PC-3 (cell line): ENCODE measurements at regions not wholly inside any gene's neighbourhood (a gene's known extent, or its start where the extent isn't known, plus 50 kb on each side); places are given as distances from the start of the nearest gene placed in this dataset.

Experiments used
- ATAC-seq: fragments of 200-7000 bp; cut with Tn5 transposase; 2 replicates; pipeline ENCODE4 v1.9.1; 2020; ENCODE audit warnings: mild to moderate bottlenecking, moderate library complexity
- BruUV-seq: library from RNA; stranded (reverse); fragments of 400-500 nt; replicated peaks from 2 replicates; lab custom pipeline; 2021; lab: Mats Ljungman, UMichigan
- CTCF ChIA-PET: fragments of 300-600 bp; sonication (Branson Sonifier 250); formaldehyde crosslinking; loops from one replicate; lab custom pipeline; 2022; ENCODE audit warnings: antibody characterized with exemption; lab: Charles Lee
- POLR2A ChIA-PET: fragments of 300-600 bp; sonication (Branson Sonifier 250); formaldehyde crosslinking; loops from one replicate; lab custom pipeline; 2022; ENCODE audit warnings: antibody characterized with exemption; ENCODE audit not compliant: unreplicated experiment; lab: Charles Lee
- DNase-seq: peaks from one replicate; pipeline ENCODE4 v3.0.0-alpha.2; 2015
- H2AFZ ChIP-seq: fragments of 300-600 bp; sonication (generic); 2 replicates; pipeline ENCODE4 v1.6.0; 2016; ENCODE audit warnings: antibody characterized with exemption, low read length
- H3F3A ChIP-seq: fragments of 300-600 bp; sonication (generic); one replicate; pipeline ENCODE4 v1.6.0; 2017; ENCODE audit warnings: antibody characterized with exemption, low read length, control low read depth, mild to moderate bottlenecking; ENCODE audit not compliant: unreplicated experiment
- H3K27ac ChIP-seq: fragments of 300-600 bp; sonication (generic); 2 replicates; pipeline ENCODE4 v1.5.1; 2016; ENCODE audit warnings: mild to moderate bottlenecking, low read length
- H3K27me3 ChIP-seq: fragments of 300-600 bp; sonication (generic); 2 replicates; pipeline ENCODE4 v1.6.1; 2016; ENCODE audit warnings: low read length, mixed read lengths
- H3K36me3 ChIP-seq: fragments of 300-600 bp; sonication (generic); 2 replicates; pipeline ENCODE4 v1.6.1; 2016; ENCODE audit warnings: low read depth, mixed run types, low read length, mixed read lengths
- H3K4me1 ChIP-seq: fragments of 300-600 bp; sonication (generic); 2 replicates; pipeline ENCODE4 v1.5.1; 2016; ENCODE audit warnings: low read length; ENCODE audit not compliant: insufficient read depth
- H3K4me2 ChIP-seq: fragments of 300-600 bp; sonication (generic); 2 replicates; pipeline ENCODE4 v1.6.0; 2016; ENCODE audit warnings: low read length
- H3K4me3 ChIP-seq: fragments of 300-600 bp; sonication (generic); 2 replicates; pipeline ENCODE4 v1.5.1; 2016; ENCODE audit warnings: mild to moderate bottlenecking, low read length, mixed read lengths
- H3K79me2 ChIP-seq: fragments of 300-600 bp; sonication (generic); 2 replicates; pipeline ENCODE4 v1.6.1; 2017; ENCODE audit warnings: low read length, mixed read lengths
- H3K9ac ChIP-seq: fragments of 300-600 bp; sonication (generic); 2 replicates; pipeline ENCODE4 v1.6.0; 2016; ENCODE audit warnings: mild to moderate bottlenecking, low read length
- H3K9me2 ChIP-seq: fragments of 300-600 bp; sonication (generic); replicated peaks from 2 replicates; pipeline ENCODE4 v1.6.1; 2016; ENCODE audit warnings: mixed run types, low read length, mixed read lengths
- H3K9me3 ChIP-seq: fragments of 300-600 bp; sonication (generic); 2 replicates; pipeline ENCODE4 v1.6.1; 2016; ENCODE audit warnings: low read length, mixed read lengths
- H4K20me1 ChIP-seq: fragments of 300-600 bp; sonication (generic); 2 replicates; pipeline ENCODE4 v1.6.1; 2016; ENCODE audit warnings: low read length, mixed read lengths
- CTCF ChIP-seq: fragments of 300-600 bp; sonication (generic); conservative IDR thresholded peaks from 2 replicates; pipeline ENCODE4 v1.5.1; 2017; ENCODE audit warnings: antibody characterized with exemption, low read depth, mild to moderate bottlenecking, low read length
- EZH2 ChIP-seq: fragments of 300-600 bp; sonication (generic); IDR thresholded peaks from one replicate; pipeline ENCODE4 v1.6.1; 2017; ENCODE audit warnings: antibody characterized with exemption, mild to moderate bottlenecking, low read length; ENCODE audit not compliant: unreplicated experiment
- EZH2phosphoT487 ChIP-seq: fragments of 300-600 bp; sonication (generic); IDR thresholded peaks from 2 replicates; pipeline ENCODE4 v1.6.1; 2018; ENCODE audit warnings: mild to moderate bottlenecking, antibody characterized with exemption, low read length, borderline replicate concordance
- intact Hi-C: fragments of 100-400 bp; cut with micrococcal nuclease; formaldehyde crosslinking; loops from 2 replicates; pipeline ENCODE4 v1.9.0; 2023

- Histone ChIP-seq H3K36me3 (no peaks in the 10 kb centered on the region), H3K79me2 (no peaks in the 10 kb centered on the region), H2AFZ (no peak overlapping the region), H3K4me1 (no peaks in the 10 kb centered on the region), H3K4me3 (no peak overlapping the region), H3K27ac (no peak overlapping the region), H3K9me3 (no peaks in the 10 kb centered on the region), H3K9me2 (no peaks in the 10 kb centered on the region), H3K9ac (no peak overlapping the region), H3F3A (no peaks in the 10 kb centered on the region), H4K20me1 (no peaks in the 10 kb centered on the region), H3K4me2 (no peak overlapping the region), H3K27me3 (peaks cover 28% of the 10 kb centered on the region)
- BruUV-seq: no TSS peak
- TF ChIP-seq EZH2 (no peak), CTCF (no peak), EZH2phosphoT487 (no peak)
- ATAC-seq: no peak
- ChIA-PET CTCF (no interaction called here), POLR2A (no interaction called here)
- intact Hi-C loops: no loop called here
- DNase-seq: no peak
Measured at GRCh38 chr5:172504701-172505402, 50.5 kb upstream of the SH3PXD2B start.

DNA sequence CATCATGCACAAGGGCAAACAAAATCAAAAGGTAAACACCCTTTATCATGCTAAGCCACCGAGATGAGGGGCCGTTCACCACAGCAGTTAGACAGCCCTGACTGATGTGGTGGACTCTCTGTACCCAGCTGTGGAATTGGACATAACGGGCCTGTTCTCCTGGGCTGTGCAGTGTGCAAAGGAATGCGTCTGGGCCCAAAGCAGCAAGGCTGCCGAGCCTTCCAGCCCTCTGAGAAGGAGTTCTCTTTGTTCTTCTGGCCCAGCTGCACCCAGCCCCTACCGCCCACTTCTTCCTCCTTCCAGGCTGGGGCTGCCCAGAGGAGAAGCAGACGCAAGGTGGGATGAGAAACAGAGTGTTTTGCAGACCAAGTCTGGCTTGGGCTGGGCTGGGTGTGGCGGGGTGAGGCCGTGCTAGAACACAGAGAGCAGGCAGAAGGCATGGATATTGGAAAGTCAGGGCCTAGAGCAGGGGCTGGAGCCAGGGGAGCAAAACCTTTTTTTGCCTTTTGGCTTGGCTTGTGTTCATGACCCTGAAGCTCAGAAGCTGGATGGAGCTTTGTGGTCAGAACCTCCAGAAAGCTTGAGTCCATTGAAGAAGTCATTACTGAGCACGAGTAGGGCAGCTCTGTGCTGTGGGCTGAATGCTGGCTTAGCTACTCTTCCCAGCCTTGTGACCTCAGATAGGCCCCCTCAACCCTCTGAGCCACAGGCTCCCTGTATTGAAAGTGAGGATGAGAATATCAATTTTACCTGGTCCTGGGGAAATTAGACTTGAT, 49.8 kb upstream of the SH3PXD2B start:
- ATAC-seq: no peak
- TF ChIP-seq EZH2phosphoT487 (no peak), EZH2 (no peak), CTCF (no peak)
- H3K36me3 ChIP-seq: no peaks in the 10 kb centered on the region
- no TSS peak for BruUV-seq
- peaks cover 20% of the 10 kb centered on the region; the same call in 1 of the 2 replicates for H3K27me3 ChIP-seq
- no peaks in the 10 kb centered on the region for H3K9me2 ChIP-seq
- POLR2A ChIA-PET: no interaction called here
- H3K27ac ChIP-seq: no peak overlapping the region
- H3K9ac ChIP-seq: no peak overlapping the region
- CTCF ChIA-PET: no interaction called here
- no peaks in the 10 kb centered on the region for H4K20me1 ChIP-seq
- no peaks in the 10 kb centered on the region for H3K9me3 ChIP-seq
- no peaks in the 10 kb centered on the region for H3F3A ChIP-seq
- H3K79me2 ChIP-seq: no peaks in the 10 kb centered on the region
- intact Hi-C loops: no loop called here
- no peaks in the 10 kb centered on the region for H3K4me1 ChIP-seq
- no peak overlapping the region for H3K4me3 ChIP-seq
- no peak overlapping the region for H3K4me2 ChIP-seq
- H2AFZ ChIP-seq: no peak overlapping the region
- DNase-seq: no peak
